ENCODE measurements at regions not wholly inside any gene's neighbourhood (a gene's known extent, or its start where the extent isn't known, plus 50 kb on each side); places are given as distances from the start of the nearest gene placed in this dataset.

- DNase-seq (ENCODE audit: low read depth in 2 of 2), result no peak
Observed at GRCh38 chr3:42037318-42037945, 53.7 kb upstream of the TRAK1 start.

- no peak for DNase-seq (ENCODE audit: low read depth in 2 of 2)
Observed at GRCh38 chr3:42036483-42036823, 54.7 kb upstream of the TRAK1 start.

- no peak for DNase-seq (ENCODE audit: low read depth in 2 of 2)
Observed at GRCh38 chr3:42035816-42036482, 55.2 kb upstream of the TRAK1 start.

- no peak for DNase-seq (ENCODE audit: low read depth in 2 of 2)
Observed at GRCh38 chr3:42035007-42035406, 56.1 kb upstream of the TRAK1 start.

GRCh38 chr3:42033741-42034140 lies 57.4 kb upstream of the TRAK1 start:
- no peak for DNase-seq (ENCODE audit: low read depth in 2 of 2)

GRCh38 chr3:42032693-42033349 lies 58.3 kb upstream of the TRAK1 start:
- DNase-seq (ENCODE audit: low read depth in 2 of 2), result no peak

GRCh38 chr3:42031808-42032480 lies 59.2 kb upstream of the TRAK1 start:
- DNase-seq (ENCODE audit: low read depth in 2 of 2), result no peak

- DNase-seq (ENCODE audit: low read depth in 2 of 2), result no peak
Observed at GRCh38 chr3:42028474-42028873, 62.7 kb upstream of the TRAK1 start.

- no peak for DNase-seq (ENCODE audit: low read depth in 2 of 2)
Observed at GRCh38 chr3:42027571-42027970, 63.6 kb upstream of the TRAK1 start.

GRCh38 chr3:42025370-42026138 lies 63.7 kb upstream of the ULK4 start:
- no peak for DNase-seq (ENCODE audit: low read depth in 2 of 2)

- no peak for DNase-seq (ENCODE audit: low read depth in 2 of 2)
Observed at GRCh38 chr3:42024591-42025351, 62.9 kb upstream of the ULK4 start.

GRCh38 chr3:42023380-42023779 lies 61.5 kb upstream of the ULK4 start:
- DNase-seq (ENCODE audit: low read depth in 2 of 2), result peak in 1 of 2 donors; percentile 20

GRCh38 chr3:42022355-42022754 lies 60.5 kb upstream of the ULK4 start:
- DNase-seq (ENCODE audit: low read depth in 2 of 2), result no peak

- DNase-seq (ENCODE audit: low read depth in 2 of 2), result no peak
Observed at GRCh38 chr3:42020684-42021307, 58.9 kb upstream of the ULK4 start.

GRCh38 chr3:42019953-42020260 lies 58.0 kb upstream of the ULK4 start:
- no peak for DNase-seq (ENCODE audit: low read depth in 2 of 2)

- DNase-seq (ENCODE audit: low read depth in 2 of 2), result no peak
Observed at GRCh38 chr3:42019144-42019952, 57.4 kb upstream of the ULK4 start.

GRCh38 chr3:42014921-42015533 lies 53.1 kb upstream of the ULK4 start:
- no peak for DNase-seq (ENCODE audit: low read depth in 2 of 2)

GRCh38 chr3:42014458-42014920 lies 52.6 kb upstream of the ULK4 start:
- DNase-seq (ENCODE audit: low read depth in 2 of 2), result no peak

GRCh38 chr3:42013691-42014457 lies 52.0 kb upstream of the ULK4 start:
- DNase-seq (ENCODE audit: low read depth in 2 of 2), result peak in 1 of 2 donors; percentile 23

All from stimulated activated CD8-positive, alpha-beta memory T cell treated with anti-CD3 and anti-CD28 coated beads, Interleukin-7, amount 100 ng/mL, for 4 hours (primary cell).